22Rv1 (cell line): ENCODE measurements at regions not wholly inside any gene's neighbourhood (a gene's known extent, or its start where the extent isn't known, plus 50 kb on each side); places are given as distances from the start of the nearest gene placed in this dataset.

Source experiments
- H3K27ac ChIP-seq: fragments of 450-650 bp; 2 replicates; pipeline ENCODE4 v1.5.1; 2017
- CTCF ChIP-seq: fragments of 450-650 bp; IDR thresholded peaks from 2 replicates; pipeline ENCODE4 v1.5.1; 2017; ENCODE audit warnings: mild to moderate bottlenecking
- ZFX ChIP-seq: fragments of 450-650 bp; IDR thresholded peaks from 2 replicates; pipeline ENCODE4 v1.6.1; 2017; ENCODE audit warnings: antibody characterized with exemption, borderline replicate concordance

DNA sequence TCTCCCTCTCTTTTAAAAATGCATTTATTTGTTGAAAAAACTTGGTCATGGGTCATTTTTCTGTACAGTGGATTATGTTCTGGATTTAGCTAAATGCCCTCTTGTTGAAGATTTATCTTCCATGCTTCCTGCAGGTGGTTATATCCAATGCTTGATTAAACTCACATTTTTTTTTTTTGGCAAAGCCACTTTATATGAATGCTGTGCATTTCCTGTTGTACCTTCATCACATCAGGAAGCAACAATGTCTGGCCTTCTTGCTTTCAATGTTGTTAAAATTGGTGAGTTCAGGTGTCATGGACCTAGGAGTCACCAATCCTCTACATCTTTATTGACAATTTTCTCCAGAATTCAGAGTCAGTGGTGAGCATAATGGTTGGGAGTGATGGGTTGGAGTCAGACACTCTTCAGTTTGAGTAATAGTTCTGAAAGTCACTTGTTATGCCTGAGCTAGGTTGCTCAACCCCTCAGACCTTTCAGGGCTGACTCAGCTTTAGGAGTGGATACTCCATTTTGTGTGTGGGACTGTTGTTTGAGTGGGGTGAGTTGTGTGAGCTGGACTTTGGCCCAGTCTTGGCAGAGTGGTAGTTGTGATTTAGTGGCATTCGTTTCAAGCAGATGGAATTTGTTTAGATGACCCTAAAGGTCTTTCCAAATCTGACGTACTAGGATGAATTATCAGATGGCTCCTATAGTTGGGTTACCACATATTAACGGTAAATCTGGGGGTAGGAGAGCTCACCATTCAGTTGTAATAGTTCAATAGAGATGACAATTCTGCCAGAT is 213.5 kb upstream of the ZNF32 start:
- no peak overlapping the region for H3K27ac ChIP-seq
- TF ChIP-seq CTCF (no peak), ZFX (no peak)

DNA sequence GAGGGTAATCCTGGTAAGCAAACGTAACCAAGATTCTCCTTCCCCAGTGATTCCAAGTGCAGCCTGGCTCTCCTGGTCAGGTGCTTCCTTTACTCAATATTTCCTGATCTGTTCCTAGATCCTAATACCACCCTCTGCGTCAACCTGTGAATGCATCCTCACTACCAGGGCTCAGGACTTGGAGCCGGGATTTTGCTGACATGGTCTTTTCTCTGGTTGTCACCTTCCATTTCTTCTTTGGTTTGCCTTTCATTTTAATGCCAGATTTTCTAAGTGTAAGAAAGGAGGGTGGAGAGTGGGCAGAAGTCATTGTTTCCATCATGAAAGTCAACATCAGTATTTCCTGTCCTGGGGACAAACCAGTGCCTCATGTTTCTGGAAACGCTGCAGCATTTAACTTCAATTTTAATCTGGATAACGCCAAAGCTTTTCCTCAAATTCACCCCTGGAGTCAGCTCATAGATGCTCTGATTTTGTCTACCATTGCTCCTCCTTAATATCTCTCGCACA is 210.4 kb upstream of the ZNF32 start:
- H3K27ac ChIP-seq = no peak overlapping the region

GRCh38 chr10:43857931-43858315 is 209.2 kb upstream of the ZNF32 start:
- TF ChIP-seq ZFX (no peak), CTCF (no peak)
- H3K27ac ChIP-seq = no peak overlapping the region

More for the DNA sequence above, 210.4 kb upstream of the ZNF32 start:
- TF ChIP-seq ZFX = no peak
- no peak for TF ChIP-seq CTCF

GRCh38 chr10:43857206-43857930 is 208.7 kb upstream of the ZNF32 start:
- no peak overlapping the region for H3K27ac ChIP-seq
- TF ChIP-seq ZFX (no peak), CTCF (no peak)

- TF ChIP-seq CTCF (no peak), ZFX (no peak)
- H3K27ac ChIP-seq = no peak overlapping the region
Observed at GRCh38 chr10:43856299-43856698, 207.6 kb upstream of the ZNF32 start.

DNA sequence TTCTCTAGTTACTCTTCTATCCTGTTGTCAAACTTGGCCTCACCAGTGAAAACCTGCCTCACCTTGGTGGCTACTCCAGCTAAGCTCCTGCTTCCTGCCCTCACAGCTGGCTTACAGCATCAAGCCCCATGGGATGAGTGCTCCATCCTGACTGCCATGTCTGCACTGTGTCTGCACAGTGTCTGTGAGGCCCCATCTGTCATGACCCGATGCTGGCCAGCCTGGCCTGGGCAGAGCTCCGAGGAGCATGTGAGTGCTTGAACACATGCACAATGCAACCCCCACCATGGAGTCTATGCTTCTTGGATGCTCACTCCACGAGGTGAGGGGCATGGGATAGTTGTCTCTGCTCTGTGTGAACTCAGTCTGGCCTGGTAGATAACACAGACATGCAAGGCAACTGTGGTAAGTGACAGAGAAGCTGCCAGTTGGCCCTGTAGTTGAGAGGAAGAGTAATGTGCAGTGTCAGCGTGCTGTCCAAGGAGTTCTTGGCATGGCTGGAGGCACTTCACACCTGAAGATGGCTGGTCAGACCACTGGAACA is 207.1 kb upstream of the ZNF32 start:
- TF ChIP-seq CTCF (no peak), ZFX (no peak)
- H3K27ac ChIP-seq = no peak overlapping the region
